Ovary (tissue), 7 donors: ENCODE measurements at regions not wholly inside any gene's neighbourhood (a gene's known extent, or its start where the extent isn't known, plus 50 kb on each side); places are given as distances from the start of the nearest gene placed in this dataset.

Experiments used
- DNase-seq, 5 donors: peaks; one replicate each; pipeline ENCODE4 v3.0.0-alpha.2; 2019 to 2020
- H3K27ac ChIP-seq, 2 donors: fragments of 200-600 bp; one replicate each; pipeline versions ENCODE4 v1.5.1 to v1.8.0; 2019 to 2022
- H3K27me3 ChIP-seq: fragments of 200-600 bp; one replicate; pipeline ENCODE4 v1.8.0; 2022
- H3K36me3 ChIP-seq: fragments of 200-600 bp; sonication (generic); one replicate; pipeline ENCODE4 v1.5.1; 2019
- H3K4me1 ChIP-seq: one replicate; pipeline ENCODE4 v1.8.1; 2013; ENCODE audit warnings: mild to moderate bottlenecking, moderate library complexity; ENCODE audit not compliant: insufficient read depth
- H3K4me3 ChIP-seq: fragments of 200-600 bp; sonication (generic); one replicate; pipeline ENCODE4 v1.5.1; 2017
- H3K9me3 ChIP-seq, 2 donors: fragments of 200-600 bp in 1 of 2; sonication (generic) in 1 of 2; one replicate each; pipeline versions ENCODE4 v1.5.1 to v1.8.1; 2013 to 2019; ENCODE audit warnings: mild to moderate bottlenecking in 1 of 2, moderate library complexity in 1 of 2
- CTCF ChIP-seq, 3 donors: fragments of 450-650 bp in 2 of 3; fragments of 200-600 bp in 1 of 3; IDR thresholded peaks; one replicate each; pipeline versions ENCODE4 v1.5.1 to v1.8.0; 2016 to 2022; ENCODE audit warnings: antibody characterized with exemption in 3 of 3, mild to moderate bottlenecking in 1 of 3
- EP300 ChIP-seq: sonication (generic); formaldehyde crosslinking; IDR thresholded peaks from one replicate; pipeline ENCODE4 v1.6.1; 2017; ENCODE audit warnings: antibody characterized with exemption
- POLR2A ChIP-seq: fragments of 450-650 bp; IDR thresholded peaks from one replicate; pipeline ENCODE4 v1.6.1; 2017; ENCODE audit warnings: antibody characterized with exemption, mild to moderate bottlenecking, moderate library complexity
- WGBS, 3 donors: extraction: QIAGEN DNeasy Blood & Tissue Kit in 1 of 3; methylation state at CpG; one replicate each; pipeline versions ENCODE4 v1.1.5 to v1.1.7; 2013 to 2017; 5-methylcytosine and 5-hydroxymethylcytosine counted together
- intact Hi-C, 4 donors: fragments of 100-400 bp; cut with DNase I; formaldehyde crosslinking; loops; one replicate each; pipeline versions ENCODE4 v1.11.0 to v1.15.1; 2022 to 2023
- donor health status: DM: no; HTN: no; CAD: no; lungs with moderate emphysema.
- donor health status: DM: no; HTN: no; CAD: no.
- donor health status: Bipolar disorder and iron deficiency.
- donor health status: DM: no; HTN: no; CAD: no.
- donor health status: DM: yes; HTN: yes; CAD: no.

DNA sequence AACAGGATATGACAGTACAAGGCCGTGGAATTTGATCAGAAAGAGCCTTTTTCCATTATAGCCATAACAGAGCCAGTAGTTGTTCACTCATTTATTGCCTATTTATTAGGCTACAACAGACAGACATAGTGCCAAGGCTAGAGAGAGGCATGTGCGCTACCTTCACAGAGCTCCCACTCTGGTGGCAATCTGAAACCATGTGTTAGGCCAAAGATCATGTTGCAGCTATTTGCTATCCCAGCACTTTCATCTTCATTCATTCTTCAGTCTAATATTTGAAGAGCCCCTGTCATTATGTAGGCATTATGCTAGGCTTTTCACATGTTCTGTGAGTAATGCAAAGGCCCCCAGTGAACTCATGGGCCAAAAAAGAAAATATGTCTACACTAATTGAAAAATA is 404.8 kb downstream of the IGSF11 start:
- Histone ChIP-seq H3K27ac (no peak overlapping the region), H3K36me3 (no peaks in the 10 kb centered on the region), H3K9me3 (no peaks in the 10 kb centered on the region), H3K4me3 (no peak overlapping the region), H3K4me1 (no peaks in the 10 kb centered on the region), H3K27me3 (no peaks in the 10 kb centered on the region)
- TF ChIP-seq CTCF (IDR thresholded peaks at IDR 0.05) (no peak), POLR2A (no peak), EP300 (no peak)
- intact Hi-C loops, result no loop called here
- 91 to 97% (median 94%) methylated on average over 2 of the region's 2 CpGs for WGBS, 3 donors
- no peak for DNase-seq

DNA sequence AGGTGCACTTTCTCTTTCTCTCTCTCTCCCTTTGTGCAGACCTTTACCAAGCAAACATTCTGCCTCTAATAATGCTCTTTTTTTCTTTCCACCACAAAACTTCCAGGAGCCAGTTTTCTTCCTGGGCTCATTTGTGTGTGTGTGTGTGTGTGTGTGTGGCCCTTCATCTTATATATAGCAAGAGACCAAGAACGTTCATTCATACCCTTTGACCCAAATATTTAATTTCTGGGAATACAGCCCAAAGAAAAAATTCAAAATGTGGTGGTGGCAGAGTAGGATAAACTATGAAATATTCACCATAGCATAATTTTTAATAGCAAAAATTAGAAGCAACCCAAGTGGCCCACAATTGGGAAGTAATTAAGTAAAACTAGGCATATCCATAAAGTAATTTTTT is 398.9 kb downstream of the IGSF11 start:
- intact Hi-C loops, result no loop called here
- no peak for DNase-seq
- WGBS, 3 donors, result 6 to 14% (median 8%) methylated on average over 1 of the region's 1 CpG
- Histone ChIP-seq H3K27me3 (no peaks in the 10 kb centered on the region), H3K9me3 (no peaks in the 10 kb centered on the region), H3K4me1 (no peaks in the 10 kb centered on the region), H3K4me3 (no peak overlapping the region), H3K27ac (no peak overlapping the region), H3K36me3 (no peaks in the 10 kb centered on the region)
- TF ChIP-seq CTCF (IDR thresholded peaks at IDR 0.05), result no peak

DNA sequence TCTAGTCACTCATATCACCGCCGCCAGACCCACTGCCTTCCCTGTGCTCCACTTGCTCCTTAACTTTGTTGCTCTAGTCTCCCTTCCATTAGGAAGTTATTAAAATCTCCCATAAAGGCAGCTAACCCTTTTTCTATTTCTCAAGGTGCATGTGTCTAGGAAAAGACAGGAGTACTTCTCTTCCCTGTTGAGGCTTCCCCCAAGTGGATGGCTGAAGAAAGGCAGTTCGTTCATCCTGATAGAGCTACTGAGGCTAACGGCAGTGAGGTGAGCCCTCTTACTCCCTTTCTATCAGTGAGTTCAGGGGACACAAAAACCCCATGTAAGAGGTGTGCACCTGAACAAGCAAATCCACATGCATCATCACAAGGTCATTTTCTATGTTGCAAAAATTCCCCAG is 397.8 kb downstream of the IGSF11 start:
- DNase-seq, result no peak
- no peak for TF ChIP-seq POLR2A
- TF ChIP-seq CTCF (IDR thresholded peaks at IDR 0.05), result no peak
- TF ChIP-seq EP300, result no peak

GRCh38 chr3:118637846-118638245 is 396.8 kb downstream of the IGSF11 start:
- H3K4me3 ChIP-seq, result no peak overlapping the region
- no peak overlapping the region for H3K27ac ChIP-seq
- no peaks in the 10 kb centered on the region for H3K36me3 ChIP-seq
- WGBS, 3 donors, result 59 to 65% (median 60%) methylated on average over 9 of the region's 9 CpGs
- DNase-seq, result no peak
- TF ChIP-seq POLR2A, result no peak
- no peak for TF ChIP-seq CTCF (IDR thresholded peaks at IDR 0.05)
- no peak for TF ChIP-seq EP300
- H3K9me3 ChIP-seq, result no peaks in the 10 kb centered on the region
- H3K27me3 ChIP-seq, result no peaks in the 10 kb centered on the region
- intact Hi-C loops, result no loop called here
- no peaks in the 10 kb centered on the region for H3K4me1 ChIP-seq

More for the DNA sequence above, 397.8 kb downstream of the IGSF11 start:
- intact Hi-C loops, result no loop called here
- Histone ChIP-seq H3K4me3 (no peak overlapping the region), H3K27ac (no peak overlapping the region), H3K4me1 (no peaks in the 10 kb centered on the region), H3K27me3 (no peaks in the 10 kb centered on the region), H3K9me3 (no peaks in the 10 kb centered on the region), H3K36me3 (no peaks in the 10 kb centered on the region)
- WGBS, 3 donors, result 71 to 79% (median 78%) methylated on average over 4 of the region's 4 CpGs

- 31 to 41% (median 33%) methylated on average over 4 of the region's 4 CpGs for WGBS, 3 donors
- H3K4me1 ChIP-seq, result no peaks in the 10 kb centered on the region
Measured at GRCh38 chr3:118641608-118642007, 393.0 kb downstream of the IGSF11 start.

More at GRCh38 chr3:118641608-118642007, 393.0 kb downstream of the IGSF11 start:
- Histone ChIP-seq H3K27ac (no peak overlapping the region), H3K9me3 (no peaks in the 10 kb centered on the region), H3K27me3 (no peaks in the 10 kb centered on the region), H3K36me3 (no peaks in the 10 kb centered on the region), H3K4me3 (no peak overlapping the region)
- no peak for TF ChIP-seq EP300
- TF ChIP-seq POLR2A, result no peak
- TF ChIP-seq CTCF (IDR thresholded peaks at IDR 0.05), result no peak
- no peak for DNase-seq
- intact Hi-C loops, result no loop called here
